Activated CD4-positive, alpha-beta T cell treated with anti-CD3 and anti-CD28 coated beads for 36 hours (primary cell): ENCODE measurements at regions not wholly inside any gene's neighbourhood (a gene's known extent, or its start where the extent isn't known, plus 50 kb on each side); places are given as distances from the start of the nearest gene placed in this dataset.

Source experiments
- ATAC-seq: fragments of 200-7000 bp; cut with Tn5 transposase; one replicate; pipeline ENCODE4 v1.10.0; 2021; ENCODE audit warnings: mild to moderate bottlenecking, moderate library complexity
- CTCF ChIA-PET: fragments of 350-600 bp; sonication (Branson Sonifier 250); formaldehyde crosslinking; loops from one replicate; lab custom pipeline; 2021; ENCODE audit warnings: antibody characterized with exemption; lab: Charles Lee
- POLR2A ChIA-PET: fragments of 350-600 bp; sonication (Branson Sonifier 250); formaldehyde crosslinking; loops from one replicate; lab custom pipeline; 2021; ENCODE audit warnings: antibody characterized with exemption, inconsistent platforms; lab: Charles Lee
- DNase-seq: peaks from one replicate; pipeline ENCODE4 v3.0.0-alpha.2; 2020
- H3K27ac Mint-ChIP-seq: one replicate; pipeline ENCODE4 v1.8.0; 2021; ENCODE audit warnings: mixed read lengths
- H3K27me3 Mint-ChIP-seq: one replicate; pipeline ENCODE4 v1.8.0; 2021; ENCODE audit warnings: mixed read lengths
- H3K36me3 Mint-ChIP-seq: one replicate; pipeline ENCODE4 v1.8.0; 2021; ENCODE audit warnings: low read depth, mixed read lengths
- H3K4me1 Mint-ChIP-seq: one replicate; pipeline ENCODE4 v1.8.0; 2021; ENCODE audit warnings: mixed read lengths
- H3K4me3 Mint-ChIP-seq: one replicate; pipeline ENCODE4 v1.8.0; 2021; ENCODE audit warnings: mild to moderate bottlenecking, moderate library complexity, mixed read lengths
- H3K9me3 Mint-ChIP-seq: one replicate; pipeline ENCODE4 v1.8.0; 2021; ENCODE audit warnings: low read depth, mixed read lengths
- intact Hi-C, 2 experiments: fragments of 100-400 bp; cut with DNase I in 1 of 2; cut with micrococcal nuclease in 1 of 2; formaldehyde crosslinking; loops; one replicate each; pipeline versions ENCODE4 v1.14.2 to v1.15.1; 2022 to 2024; cut with DNase I, micrococcal nuclease

DNA sequence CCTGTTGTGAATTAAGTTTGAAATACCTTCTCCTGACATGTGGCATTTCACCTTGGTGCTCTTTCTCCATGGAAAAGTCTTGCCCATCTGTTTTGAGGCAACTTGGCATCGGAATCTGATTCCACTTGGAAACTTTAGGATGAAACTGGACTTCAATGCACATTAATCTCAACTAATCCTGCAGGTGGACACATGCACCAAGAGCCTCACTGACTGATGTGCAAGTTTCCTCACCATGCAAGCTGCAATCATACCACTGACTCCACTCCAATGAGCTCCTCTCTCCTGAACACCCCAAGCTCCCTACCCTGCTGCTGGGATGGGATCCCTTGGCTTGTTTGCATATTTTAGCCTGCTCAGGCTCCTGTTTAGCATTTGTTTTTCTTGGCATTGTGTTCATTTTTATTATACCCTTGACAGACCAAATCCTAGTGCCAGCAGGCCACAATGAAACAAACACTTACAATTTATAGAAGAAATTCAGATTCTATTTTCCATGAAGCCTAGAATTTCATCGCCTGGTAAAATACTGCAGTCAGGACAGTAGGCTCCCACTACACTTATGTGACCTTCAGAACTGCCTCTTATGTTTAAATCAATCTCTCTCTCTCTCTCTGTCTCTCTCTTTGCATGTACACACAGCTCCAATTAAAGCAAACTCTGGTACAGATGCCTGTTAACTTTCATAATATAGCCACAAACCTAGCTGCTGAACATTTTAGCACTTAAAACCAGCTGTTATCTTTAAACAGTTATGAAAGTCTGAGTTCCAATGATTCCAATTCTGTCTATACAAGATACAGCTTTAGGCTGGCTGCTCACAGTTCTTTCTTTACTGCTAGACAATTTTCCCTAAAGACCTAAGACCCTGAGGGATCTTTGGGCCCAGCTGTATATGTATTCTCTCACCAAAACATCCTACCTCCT, 141.5 kb downstream of the OSR1 start:
- H3K4me3 Mint-ChIP-seq = no peak overlapping the region
- POLR2A ChIA-PET = no interaction called here
- H3K9me3 Mint-ChIP-seq = no peaks in the 10 kb centered on the region
- intact Hi-C loops = no loop called here
- peaks cover 5% of the 10 kb centered on the region for H3K4me1 Mint-ChIP-seq
- CTCF ChIA-PET = no interaction called here
- no peak for ATAC-seq
- DNase-seq = no peak
- H3K27me3 Mint-ChIP-seq = peaks cover 2% of the 10 kb centered on the region
- no peak overlapping the region for H3K27ac Mint-ChIP-seq
- no peaks in the 10 kb centered on the region for H3K36me3 Mint-ChIP-seq

DNA sequence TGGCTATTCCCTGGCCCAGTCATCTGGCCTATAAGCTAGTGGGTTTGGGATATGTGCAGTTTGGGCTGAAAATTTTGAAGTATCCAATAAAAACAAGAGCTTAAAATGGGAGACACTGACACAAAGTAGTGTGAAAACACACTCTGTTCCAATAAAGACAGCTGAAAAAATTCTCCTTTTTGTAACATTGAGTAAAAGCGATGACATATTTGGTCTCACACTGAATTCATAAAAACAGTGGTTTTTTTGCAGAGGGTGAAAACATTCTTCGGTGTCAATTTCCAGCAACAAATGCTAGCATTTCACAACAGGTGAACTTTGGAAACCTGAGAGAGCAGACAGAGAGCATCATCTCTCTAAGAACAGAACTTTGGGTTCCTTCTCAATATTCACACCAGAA, 142.2 kb downstream of the OSR1 start:
- peaks cover 2% of the 10 kb centered on the region for H3K27me3 Mint-ChIP-seq

DNA sequence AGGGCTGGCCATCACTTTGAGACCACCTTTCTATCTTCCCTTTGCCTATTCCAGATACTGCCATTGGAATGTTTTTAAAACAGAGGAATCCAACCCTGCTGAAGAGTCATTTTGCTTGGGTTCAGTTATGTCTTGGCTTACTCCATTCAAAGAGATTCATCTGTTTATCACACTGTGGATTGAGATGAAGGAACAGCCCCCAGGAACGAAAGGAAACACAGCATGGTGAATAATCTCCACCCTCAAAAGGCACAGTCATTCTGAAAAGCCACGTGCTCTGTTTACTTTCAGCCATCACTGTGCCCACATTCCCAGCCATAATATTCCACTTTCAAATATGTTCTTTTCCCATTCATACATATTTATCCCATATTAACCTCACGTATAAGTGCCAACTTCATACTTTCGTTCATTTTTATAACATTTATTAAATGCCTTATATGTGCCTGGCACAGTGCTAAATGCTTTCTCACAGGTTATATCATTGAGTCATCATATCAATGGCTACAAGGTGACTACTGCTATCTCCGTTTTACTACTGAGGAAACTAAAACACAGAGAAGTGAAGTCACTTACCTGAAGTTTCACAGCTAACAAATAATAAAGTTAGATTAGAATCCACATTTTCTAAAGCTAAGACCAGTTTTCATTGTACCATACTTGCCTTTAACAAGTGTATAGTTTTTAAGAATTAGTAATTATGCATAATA, 143.6 kb downstream of the OSR1 start:
- H3K36me3 Mint-ChIP-seq = no peaks in the 10 kb centered on the region
- H3K9me3 Mint-ChIP-seq = no peaks in the 10 kb centered on the region
- no peak overlapping the region for H3K4me3 Mint-ChIP-seq
- ChIA-PET CTCF (no interaction called here), POLR2A (no interaction called here)
- peaks cover 5% of the 10 kb centered on the region for H3K4me1 Mint-ChIP-seq
- ATAC-seq (peak; percentile 93), DNase-seq (peak; percentile 22)
- intact Hi-C loops = no loop called here
- H3K27me3 Mint-ChIP-seq = peaks cover 2% of the 10 kb centered on the region
- no peak overlapping the region for H3K27ac Mint-ChIP-seq

More for the DNA sequence above, 142.2 kb downstream of the OSR1 start:
- intact Hi-C loops = no loop called here
- ATAC-seq = no peak
- Mint-ChIP-seq H3K9me3 (no peaks in the 10 kb centered on the region), H3K27ac (no peak overlapping the region), H3K4me3 (no peak overlapping the region), H3K36me3 (no peaks in the 10 kb centered on the region), H3K4me1 (peaks cover 5% of the 10 kb centered on the region)
- ChIA-PET POLR2A (no interaction called here), CTCF (no interaction called here)
- DNase-seq = no peak

DNA sequence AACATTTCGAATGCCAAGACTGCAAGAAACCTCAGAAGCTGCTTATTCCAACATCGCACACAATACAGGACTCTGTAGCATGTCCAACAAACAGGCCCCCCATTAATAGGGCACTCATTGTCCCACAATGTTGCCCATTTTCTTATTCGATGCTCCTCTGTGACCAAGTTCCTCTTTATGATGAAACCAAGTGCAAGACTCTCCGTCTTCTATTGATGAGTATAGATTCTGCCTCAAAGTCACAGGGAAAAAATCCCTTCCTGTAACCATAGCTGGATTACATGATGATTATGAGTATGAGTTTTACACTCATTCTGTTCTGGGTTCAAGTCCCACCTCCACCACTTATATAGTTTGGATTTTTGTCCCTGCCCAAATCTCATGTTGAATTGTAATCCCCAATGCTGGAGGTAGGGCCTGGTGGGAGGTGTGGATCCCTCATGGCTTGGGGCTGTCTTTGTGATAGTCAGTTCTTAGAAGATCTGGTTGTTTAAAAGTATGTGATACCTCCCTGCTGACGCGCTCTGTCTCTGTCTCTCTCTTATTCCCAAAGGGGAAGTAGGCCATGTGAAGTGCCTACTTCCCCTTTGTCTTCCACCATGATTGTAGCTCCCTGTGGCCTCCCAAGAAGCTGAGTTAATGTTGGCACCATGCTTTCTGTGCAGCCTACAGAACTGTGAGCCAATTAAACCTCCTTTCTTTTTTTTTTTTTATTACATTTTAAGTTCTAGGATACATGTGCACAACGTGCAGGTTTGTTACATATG, 148.7 kb downstream of the OSR1 start:
- peaks cover 3% of the 10 kb centered on the region for H3K4me1 Mint-ChIP-seq
- CTCF ChIA-PET = interaction anchor here (1.0 kb wide), 1 partner anchor 19 kb away, joined by 3 read pairs; no protein-coding TSS in a partner anchor

GRCh38 chr2:19208479-19209199, 149.8 kb downstream of the OSR1 start:
- intact Hi-C loops = no loop called here
- Mint-ChIP-seq H3K36me3 (no peaks in the 10 kb centered on the region), H3K4me3 (no peak overlapping the region), H3K27ac (no peak overlapping the region), H3K27me3 (no peaks in the 10 kb centered on the region), H3K4me1 (no peaks in the 10 kb centered on the region), H3K9me3 (no peaks in the 10 kb centered on the region)
- no peak for ATAC-seq
- ChIA-PET POLR2A (no interaction called here), CTCF (interaction anchor here (1.0 kb wide), 1 partner anchor 20 kb away, joined by 3 read pairs; no protein-coding TSS in a partner anchor)
- no peak for DNase-seq

More for the DNA sequence above, 148.7 kb downstream of the OSR1 start:
- Mint-ChIP-seq H3K9me3 (no peaks in the 10 kb centered on the region), H3K27me3 (no peaks in the 10 kb centered on the region), H3K4me3 (no peak overlapping the region), H3K27ac (no peak overlapping the region), H3K36me3 (no peaks in the 10 kb centered on the region)
- no peak for DNase-seq
- no peak for ATAC-seq
- POLR2A ChIA-PET = no interaction called here
- intact Hi-C loops = no loop called here

DNA sequence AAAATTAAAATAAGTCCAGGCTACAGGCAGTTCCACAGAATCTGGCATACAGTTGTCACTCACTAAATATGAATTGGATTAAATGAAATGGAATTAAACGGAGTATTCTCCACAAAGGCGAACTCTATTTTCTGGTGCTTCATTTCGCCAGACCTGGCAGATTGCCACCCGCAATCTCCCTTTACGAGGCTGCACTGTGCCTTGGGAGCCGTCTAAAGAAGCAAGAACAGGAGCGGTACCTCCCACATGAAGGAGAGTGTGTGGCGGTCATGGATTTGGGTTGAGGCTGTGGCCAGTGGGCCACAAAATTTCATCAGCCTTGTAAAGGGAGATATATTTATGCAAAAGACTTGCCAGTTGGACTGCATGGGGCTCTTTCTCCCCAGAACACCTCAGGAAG, 151.0 kb downstream of the OSR1 start:
- DNase-seq = no peak
- H3K4me3 Mint-ChIP-seq = no peak overlapping the region
- intact Hi-C loops = no loop called here
- CTCF ChIA-PET = no interaction called here
- H3K9me3 Mint-ChIP-seq = no peaks in the 10 kb centered on the region
- H3K36me3 Mint-ChIP-seq = no peaks in the 10 kb centered on the region
- POLR2A ChIA-PET = no interaction called here
- ATAC-seq = no peak
- no peak overlapping the region for H3K27ac Mint-ChIP-seq
- H3K27me3 Mint-ChIP-seq = no peaks in the 10 kb centered on the region
- H3K4me1 Mint-ChIP-seq = no peaks in the 10 kb centered on the region

GRCh38 chr2:19205983-19206533, 152.4 kb downstream of the OSR1 start:
- Mint-ChIP-seq H3K27ac (no peak overlapping the region), H3K4me3 (no peak overlapping the region), H3K4me1 (no peaks in the 10 kb centered on the region), H3K27me3 (no peaks in the 10 kb centered on the region), H3K9me3 (no peaks in the 10 kb centered on the region), H3K36me3 (no peaks in the 10 kb centered on the region)
- ChIA-PET POLR2A (no interaction called here), CTCF (interaction anchor here (0.7 kb wide), 1 partner anchor 66 kb away, joined by 3 read pairs; no protein-coding TSS in a partner anchor)
- ATAC-seq (no peak), DNase-seq (no peak)
- intact Hi-C loops = no loop called here

GRCh38 chr2:19203866-19204265, 154.6 kb downstream of the OSR1 start:
- Mint-ChIP-seq H3K4me3 (no peak overlapping the region), H3K36me3 (no peaks in the 10 kb centered on the region), H3K27ac (no peak overlapping the region), H3K4me1 (no peaks in the 10 kb centered on the region), H3K27me3 (no peaks in the 10 kb centered on the region), H3K9me3 (no peaks in the 10 kb centered on the region)
- DNase-seq = no peak
- POLR2A ChIA-PET = no interaction called here
- CTCF ChIA-PET = no interaction called here
- ATAC-seq = no peak
- intact Hi-C loops = no loop called here

DNA sequence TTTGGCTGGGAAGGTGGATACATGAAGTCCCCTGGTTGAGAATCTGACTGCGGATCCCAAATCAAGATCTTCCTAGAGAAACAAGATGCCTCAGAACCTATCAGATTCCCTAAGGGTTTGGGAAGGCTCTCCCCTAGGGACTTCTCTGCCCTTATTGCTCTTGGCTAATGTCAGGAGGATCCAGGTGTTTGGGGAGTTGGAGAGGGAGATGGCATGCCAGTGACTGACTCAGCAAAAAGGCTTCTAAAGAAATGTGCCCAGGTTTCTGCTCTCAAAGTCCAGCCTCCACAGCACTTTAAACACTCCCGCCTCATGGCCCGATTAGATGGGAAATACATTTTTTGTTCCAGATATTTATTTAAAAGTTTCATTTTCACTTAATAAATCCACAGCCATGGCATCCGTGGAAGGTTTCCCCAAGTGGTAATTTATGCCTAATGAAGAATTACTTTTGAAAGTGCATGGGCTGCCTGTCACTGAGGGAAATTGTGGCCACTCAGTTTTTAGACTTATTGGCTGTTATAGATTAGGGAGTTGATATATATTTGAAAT, 156.4 kb downstream of the OSR1 start:
- ATAC-seq (no peak), DNase-seq (no peak)
- intact Hi-C loops = no loop called here
- Mint-ChIP-seq H3K27ac (no peak overlapping the region), H3K36me3 (no peaks in the 10 kb centered on the region), H3K9me3 (no peaks in the 10 kb centered on the region), H3K4me1 (no peaks in the 10 kb centered on the region), H3K27me3 (no peaks in the 10 kb centered on the region), H3K4me3 (no peak overlapping the region)
- CTCF ChIA-PET = interaction anchor here (0.8 kb wide), 1 partner anchor 1831 kb away, joined by 4 read pairs; no protein-coding TSS in a partner anchor
- POLR2A ChIA-PET = no interaction called here

- no peak for ATAC-seq
- Mint-ChIP-seq H3K27ac (no peak overlapping the region), H3K27me3 (no peaks in the 10 kb centered on the region), H3K36me3 (no peaks in the 10 kb centered on the region), H3K4me1 (no peaks in the 10 kb centered on the region), H3K4me3 (no peak overlapping the region), H3K9me3 (peaks cover 4% of the 10 kb centered on the region)
- CTCF ChIA-PET = no interaction called here
- intact Hi-C loops = no loop called here
- POLR2A ChIA-PET = no interaction called here
- no peak for DNase-seq
These were observed 160.0 kb downstream of the OSR1 start for GRCh38 chr2:19198381-19198780.
